K562 (cell line): ENCODE measurements at regions not wholly inside any gene's neighbourhood (a gene's known extent, or its start where the extent isn't known, plus 50 kb on each side); places are given as distances from the start of the nearest gene placed in this dataset.

Experiments used
- ATAC-seq: fragments of 200-7000 bp; cut with Tn5 transposase; 3 replicates; pipeline ENCODE4 v1.9.1; 2020; ENCODE audit warnings: moderate library complexity
- BruUV-seq: library from RNA; stranded (reverse); fragments of 400-500 nt; replicated peaks from 2 replicates; lab custom pipeline; 2021; lab: Mats Ljungman, UMichigan
- CTCF ChIA-PET: fragments of 300-600 bp; formaldehyde crosslinking; extraction: SDS; loops from one replicate; lab custom pipeline; 2021; ENCODE audit warnings: low intra/inter-chr PET ratio; lab: Yijun Ruan, JAX
- POLR2A ChIA-PET: fragments of 300-600, 350-650 bp; sonication (Branson Sonifier 250); formaldehyde crosslinking; extraction: SDS; loops from one replicate; lab custom pipeline; 2021; ENCODE audit warnings: antibody characterized with exemption, inconsistent platforms; lab: Yijun Ruan, JAX
- DNase-seq, 4 experiments: peaks; one replicate each; pipeline versions ENCODE4 v3.0.0 to v3.0.0-alpha.2; 2011 to 2018; ENCODE audit warnings: low spot score in 3 of 4, mixed read lengths in 3 of 4; ENCODE audit errors: extremely low read depth in 1 of 4
- FAIRE-seq: peaks from 2 replicates; lab custom pipeline; 2011; peaks lifted over from hg19 to GRCh38; lab: Jason Lieb, UNC
- H2AFZ ChIP-seq: 2 replicates; pipeline ENCODE4 v1.6.0; 2011; ENCODE audit warnings: low read depth, low read length, control low read depth, inconsistent platforms
- H3K27ac ChIP-seq: fragments of 200-600 bp; 3 replicates; pipeline ENCODE4 v1.8.0; 2011; ENCODE audit warnings: low read depth, mild to moderate bottlenecking, control low read depth, inconsistent platforms, low read length, moderate library complexity, mixed read lengths; ENCODE audit errors: extremely low read depth
- H3K27me3 ChIP-seq, 2 experiments: fragments of 300-600 bp in 1 of 2; 2 replicates in 1 of 2; 3 replicates in 1 of 2; pipeline versions ENCODE4 v1.6.0 to v1.8.0; 2011; ENCODE audit warnings: inconsistent platforms in 2 of 2, low read length in 2 of 2, mild to moderate bottlenecking in 1 of 2, mixed read lengths in 1 of 2, moderate library complexity in 1 of 2; ENCODE audit not compliant: control insufficient read depth in 2 of 2, insufficient read depth in 2 of 2
- H3K36me3 ChIP-seq: fragments of 300-600 bp; 3 replicates; pipeline ENCODE4 v1.8.0; 2011; ENCODE audit warnings: mild to moderate bottlenecking, low read length, inconsistent platforms; ENCODE audit not compliant: control insufficient read depth, insufficient read depth
- H3K4me1 ChIP-seq, 2 experiments: fragments of 200-600 bp in 1 of 2; replicated peaks in 1 of 2; 2 replicates in 1 of 2; 3 replicates in 1 of 2; pipeline versions ENCODE4 v1.5.1 to v1.8.0; 2011; ENCODE audit warnings: inconsistent platforms in 2 of 2, low read length in 2 of 2, mild to moderate bottlenecking in 1 of 2, mixed read lengths in 1 of 2, moderate library complexity in 1 of 2; ENCODE audit not compliant: control insufficient read depth in 2 of 2, insufficient read depth in 2 of 2
- H3K4me2 ChIP-seq: 2 replicates; pipeline ENCODE4 v1.6.1; 2011; ENCODE audit warnings: low read length, control low read depth, inconsistent platforms, mixed read lengths; ENCODE audit not compliant: insufficient read depth
- H3K4me3 ChIP-seq: fragments of 200-600 bp; sonication (generic), shearing (Covaris generic); 2 replicates; pipeline ENCODE4 v1.5.1; 2016; ENCODE audit warnings: control low read depth, inconsistent platforms
- H3K79me2 ChIP-seq: fragments of 200-600 bp; 3 replicates; pipeline ENCODE4 v1.8.0; 2011; ENCODE audit warnings: low read length, inconsistent platforms; ENCODE audit not compliant: control insufficient read depth, insufficient read depth
- H3K9ac ChIP-seq, 2 experiments: 2 replicates each; pipeline versions ENCODE4 v1.6.0 to v1.6.1; 2011; ENCODE audit warnings: low read depth in 2 of 2, low read length in 2 of 2, control low read depth in 1 of 2, inconsistent platforms in 1 of 2, mild to moderate bottlenecking in 1 of 2, mixed read lengths in 1 of 2; ENCODE audit not compliant: insufficient read depth in 1 of 2
- H3K9me1 ChIP-seq: one replicate; pipeline ENCODE4 v1.6.0; 2011; ENCODE audit warnings: inconsistent platforms, mild to moderate bottlenecking, low read length, moderate library complexity; ENCODE audit not compliant: control insufficient read depth, insufficient read depth
- H3K9me3 ChIP-seq: replicated peaks from 2 replicates; pipeline ENCODE4 v1.5.1; 2011; ENCODE audit warnings: low read depth, low read length, inconsistent platforms; ENCODE audit not compliant: control insufficient read depth, insufficient read depth
- H4K20me1 ChIP-seq: replicated peaks from 2 replicates; pipeline ENCODE4 v1.6.1; 2011; ENCODE audit warnings: low read length, inconsistent platforms, mixed read lengths; ENCODE audit not compliant: control insufficient read depth, insufficient read depth
- ARHGAP35 ChIP-seq: fragments of 450-650 bp; IDR thresholded peaks from 2 replicates; pipeline ENCODE4 v1.6.1; 2018; ENCODE audit not compliant: partially characterized antibody
- CTCF ChIP-seq, 3 experiments: IDR thresholded peaks in 2 of 3; conservative IDR thresholded peaks in 1 of 3; 2 replicates each; pipeline ENCODE4 v1.5.1; 2011 to 2012; ENCODE audit warnings: low read length in 3 of 3, mild to moderate bottlenecking in 3 of 3, control low read depth in 2 of 3, improper control_type of control experiment in 1 of 3, inconsistent platforms in 1 of 3, low read depth in 1 of 3, mixed read lengths in 1 of 3, moderate library complexity in 1 of 3; ENCODE audit not compliant: insufficient read depth in 2 of 3
- EGR1 ChIP-seq: fragments of 450-650 bp; conservative IDR thresholded peaks from 2 replicates; pipeline ENCODE4 v1.6.1; 2017; ENCODE audit warnings: mild to moderate bottlenecking
- GTF2F1 ChIP-seq: IDR thresholded peaks from 2 replicates; pipeline ENCODE4 v1.6.1; 2011; ENCODE audit warnings: low read depth, low read length, improper control_type of control experiment
- KLF13 ChIP-seq: fragments of 450-650 bp; IDR thresholded peaks from 2 replicates; pipeline ENCODE4 v1.6.1; 2016; ENCODE audit warnings: missing genetic modification characterization, low read depth, mild to moderate bottlenecking, missing compliant biosample characterization, moderate library complexity, borderline replicate concordance
- PBX2 ChIP-seq, 2 experiments: IDR thresholded peaks in 1 of 2; conservative IDR thresholded peaks in 1 of 2; 2 replicates each; pipeline ENCODE4 v1.6.1; 2016; ENCODE audit warnings: low read depth in 2 of 2, mild to moderate bottlenecking in 1 of 2, missing compliant biosample characterization in 1 of 2, missing genetic modification characterization in 1 of 2, moderate library complexity in 1 of 2
- RFX5 ChIP-seq: IDR thresholded peaks from 2 replicates; pipeline ENCODE4 v1.6.1; 2011; ENCODE audit warnings: low read depth, mild to moderate bottlenecking, improper control_type of control experiment, low read length
- SRSF1 ChIP-seq: fragments of 200-400 bp; formaldehyde crosslinking; IDR thresholded peaks from 2 replicates; pipeline ENCODE4 v1.6.1; 2017; ENCODE audit warnings: mild to moderate bottlenecking, low read depth, low read length, moderate library complexity
- ZKSCAN3 ChIP-seq: fragments of 250-450 bp; sonication (Bioruptor Pico); IDR thresholded peaks from 2 replicates; pipeline ENCODE4 v1.4.0; 2020
- ZNF274 ChIP-seq: IDR thresholded peaks from 2 replicates; pipeline ENCODE4 v1.6.1; 2011; ENCODE audit warnings: low read depth, mild to moderate bottlenecking, low read length, moderate library complexity, borderline replicate concordance
- WGBS: fragments of 100-300 bp; shearing (Covaris generic); methylation state at CpG from one replicate; pipeline ENCODE4 v1.1.6; 2016; ENCODE audit warnings: low coverage, mixed read lengths; ENCODE audit not compliant: insufficient coverage; ENCODE audit errors: missing lambda C conversion rate; 5-methylcytosine and 5-hydroxymethylcytosine counted together
- in situ Hi-C: fragments of 300-500 bp; cut with MboI; formaldehyde crosslinking; loops from 4 replicates; pipeline ENCODE4 v1.15.0; 2018; ENCODE audit warnings: inconsistent platforms, mixed read lengths
- intact Hi-C: fragments of 100-400 bp; cut with micrococcal nuclease; formaldehyde crosslinking; loops from 2 replicates; pipeline ENCODE4 v1.14.2; 2022

GRCh38 chr6:12613811-12614210, 102.8 kb upstream of the PHACTR1 start:
- no peak for FAIRE-seq
- CTCF ChIA-PET: no interaction called here
- no peak for TF ChIP-seq ZNF274
- no peak for TF ChIP-seq KLF13 (tag)
- TF ChIP-seq CTCF (IDR thresholded peaks at IDR 0.05 in 2 of 3, conservative IDR thresholded peaks at IDR 0.05 in 1 of 3; ENCODE audit: insufficient read depth in 2 of 3, low read depth in 1 of 3, low read length in 3 of 3): no peak
- no peak for TF ChIP-seq ZKSCAN3 (CRISPR knock-in tag)
- no peak for TF ChIP-seq RFX5
- TF ChIP-seq SRSF1: no peak
- TF ChIP-seq PBX2 (CRISPR knock-in tag; IDR thresholded peaks at IDR 0.05; ENCODE audit: low read depth): no peak
- TF ChIP-seq PBX2 (tag; conservative IDR thresholded peaks at IDR 0.05; ENCODE audit: low read depth): no peak
- TF ChIP-seq GTF2F1: no peak
- TF ChIP-seq ARHGAP35: no peak
- TF ChIP-seq EGR1: no peak

More at GRCh38 chr6:12613811-12614210, 102.8 kb upstream of the PHACTR1 start:
- peaks cover 4% of the 10 kb centered on the region in 2 experiments; a peak in 3 of 5 replicates for H3K27me3 ChIP-seq
- H3K9ac ChIP-seq: no peak overlapping the region
- no peak overlapping the region for H3K4me2 ChIP-seq
- intact Hi-C loops: no loop called here
- ATAC-seq: no peak
- in situ Hi-C loops: no loop called here
- H2AFZ ChIP-seq: no peak overlapping the region
- BruUV-seq: no TSS peak
- H3K4me3 ChIP-seq: no peak overlapping the region
- H3K79me2 ChIP-seq: no peaks in the 10 kb centered on the region
- no peak overlapping the region for H3K27ac ChIP-seq
- POLR2A ChIA-PET: no interaction called here
- 0% methylated on average over 8 of the region's 8 CpGs for WGBS
- no peaks in the 10 kb centered on the region for H3K9me1 ChIP-seq
- no peaks in the 10 kb centered on the region for H3K9me3 ChIP-seq
- no peaks in the 10 kb centered on the region for H3K36me3 ChIP-seq
- no peak for DNase-seq
- no peaks in the 10 kb centered on the region for H3K4me1 ChIP-seq
- H4K20me1 ChIP-seq: no peaks in the 10 kb centered on the region
